Prostate gland (tissue), 2 donors: ENCODE measurements at regions not wholly inside any gene's neighbourhood (a gene's known extent, or its start where the extent isn't known, plus 50 kb on each side); places are given as distances from the start of the nearest gene placed in this dataset.
"Not testable (repeated sequence)": the region's sequence is repeated elsewhere in the genome, so short reads cannot be mapped to it uniquely, and the experiment has no call there.

Source experiments
- DNase-seq: peaks from one replicate; pipeline ENCODE4 v3.0.0-alpha.2; 2019; ENCODE audit warnings: low spot score
- H3K27ac ChIP-seq, 2 donors: fragments of 200-600 bp; sonication (generic); 2 replicates each; pipeline ENCODE4 v1.5.1; 2017 to 2019
- H3K27me3 ChIP-seq: fragments of 200-600 bp; sonication (generic); replicated peaks from 2 replicates; pipeline ENCODE4 v1.5.1; 2019; ENCODE audit not compliant: insufficient read depth
- H3K36me3 ChIP-seq, 2 donors: fragments of 200-600 bp; sonication (generic); 1 replicate in 1 of 2; 2 replicates in 1 of 2; pipeline versions ENCODE4 v1.5.1 to v1.8.1; 2017 to 2019
- H3K4me1 ChIP-seq: fragments of 200-600 bp; sonication (generic); replicated peaks from 2 replicates; pipeline ENCODE4 v1.5.1; 2019
- H3K4me3 ChIP-seq, 2 donors: fragments of 200-600 bp; sonication (generic); 2 replicates each; pipeline ENCODE4 v1.5.1; 2017 to 2019
- H3K9me3 ChIP-seq: fragments of 200-600 bp; sonication (generic); 2 replicates; pipeline ENCODE4 v1.5.1; 2017
- CTCF ChIP-seq, 4 experiments: fragments of 200-600 bp in 2 of 4; fragments of 450-650 bp in 2 of 4; sonication (generic) in 2 of 4; IDR thresholded peaks; 1 replicate in 3 of 4; 2 replicates in 1 of 4; pipeline ENCODE4 v1.5.1; 2016 to 2019; ENCODE audit warnings: antibody characterized with exemption in 4 of 4, mild to moderate bottlenecking in 2 of 4, moderate library complexity in 2 of 4
- POLR2A ChIP-seq: fragments of 450-650 bp; IDR thresholded peaks from one replicate; pipeline ENCODE4 v1.6.1; 2016; ENCODE audit warnings: antibody characterized with exemption, mild to moderate bottlenecking
- POLR2AphosphoS5 ChIP-seq: sonication (generic); formaldehyde crosslinking; IDR thresholded peaks from one replicate; pipeline ENCODE4 v1.6.1; 2017; ENCODE audit warnings: antibody characterized with exemption
- WGBS: methylation state at CpG from one replicate; pipeline ENCODE4 v1.1.5; 2018; 5-methylcytosine and 5-hydroxymethylcytosine counted together
- intact Hi-C: fragments of 100-400 bp; cut with DNase I; formaldehyde crosslinking; loops from one replicate; pipeline ENCODE4 v1.14.2; 2022

GRCh38 chr14:22177870-22178269 lies 411.2 kb downstream of the DAD1 start:
- Histone ChIP-seq H3K9me3 (no peaks in the 10 kb centered on the region), H3K4me3 (no peak overlapping the region), H3K4me1 (no peaks in the 10 kb centered on the region), H3K27ac (no peak overlapping the region), H3K36me3 (no peaks in the 10 kb centered on the region), H3K27me3 (no peaks in the 10 kb centered on the region)
- WGBS: 77% methylated on average over 4 of the region's 4 CpGs
- TF ChIP-seq CTCF (IDR thresholded peaks at IDR 0.05) (no peak), POLR2A (no peak), POLR2AphosphoS5 (no peak)
- DNase-seq: no peak
- intact Hi-C loops: no loop called here

DNA sequence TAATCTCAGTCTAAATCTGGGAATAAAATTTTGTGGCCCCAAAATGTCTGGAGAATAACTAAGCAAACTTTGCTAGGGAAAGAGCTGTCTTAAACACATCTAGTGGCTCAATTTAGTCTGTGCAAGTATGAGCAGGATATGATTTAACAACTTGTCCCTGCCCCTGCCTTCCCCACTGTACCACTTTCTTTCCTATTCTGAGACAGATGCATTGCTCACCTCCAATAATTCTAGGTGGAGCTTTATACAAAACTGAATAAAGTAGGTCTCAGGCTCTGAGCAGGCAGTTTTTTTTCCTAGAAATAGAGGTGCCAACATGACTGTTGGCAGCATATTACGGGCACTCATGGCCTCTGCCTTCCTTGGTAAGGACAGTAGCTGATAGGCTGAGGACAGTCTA lies 412.1 kb downstream of the DAD1 start:
- TF ChIP-seq CTCF (IDR thresholded peaks at IDR 0.05) (no peak), POLR2AphosphoS5 (no peak), POLR2A (no peak)
- no peaks in the 10 kb centered on the region for H3K4me1 ChIP-seq
- no peaks in the 10 kb centered on the region for H3K36me3 ChIP-seq
- H3K9me3 ChIP-seq: no peaks in the 10 kb centered on the region
- intact Hi-C loops: no loop called here
- 45% methylated on average over 1 of the region's 1 CpG for WGBS
- no peaks in the 10 kb centered on the region for H3K27me3 ChIP-seq
- no peak overlapping the region for H3K27ac ChIP-seq
- no peak overlapping the region for H3K4me3 ChIP-seq
- DNase-seq: no peak

GRCh38 chr14:22175278-22175558 lies 413.8 kb downstream of the DAD1 start:
- H3K27me3 ChIP-seq, H3K4me1 ChIP-seq, DNase-seq, intact Hi-C loops, H3K4me3 ChIP-seq, H3K27ac ChIP-seq, H3K36me3 ChIP-seq, H3K9me3 ChIP-seq: not testable (repeated sequence)
- 62% methylated on average over 1 of the region's 1 CpG for WGBS

- Histone ChIP-seq H3K36me3 (no peaks in the 10 kb centered on the region), H3K27me3 (no peaks in the 10 kb centered on the region), H3K9me3 (no peaks in the 10 kb centered on the region), H3K4me1 (no peaks in the 10 kb centered on the region), H3K4me3 (no peak overlapping the region), H3K27ac (no peak overlapping the region)
- no peak for TF ChIP-seq CTCF (IDR thresholded peaks at IDR 0.05)
- TF ChIP-seq POLR2AphosphoS5: no peak
- no peak for TF ChIP-seq POLR2A
- intact Hi-C loops: no loop called here
- DNase-seq: no peak
- WGBS: 76% methylated on average over 8 of the region's 8 CpGs
Observed at GRCh38 chr14:22174412-22175277, 414.4 kb downstream of the DAD1 start.

DNA sequence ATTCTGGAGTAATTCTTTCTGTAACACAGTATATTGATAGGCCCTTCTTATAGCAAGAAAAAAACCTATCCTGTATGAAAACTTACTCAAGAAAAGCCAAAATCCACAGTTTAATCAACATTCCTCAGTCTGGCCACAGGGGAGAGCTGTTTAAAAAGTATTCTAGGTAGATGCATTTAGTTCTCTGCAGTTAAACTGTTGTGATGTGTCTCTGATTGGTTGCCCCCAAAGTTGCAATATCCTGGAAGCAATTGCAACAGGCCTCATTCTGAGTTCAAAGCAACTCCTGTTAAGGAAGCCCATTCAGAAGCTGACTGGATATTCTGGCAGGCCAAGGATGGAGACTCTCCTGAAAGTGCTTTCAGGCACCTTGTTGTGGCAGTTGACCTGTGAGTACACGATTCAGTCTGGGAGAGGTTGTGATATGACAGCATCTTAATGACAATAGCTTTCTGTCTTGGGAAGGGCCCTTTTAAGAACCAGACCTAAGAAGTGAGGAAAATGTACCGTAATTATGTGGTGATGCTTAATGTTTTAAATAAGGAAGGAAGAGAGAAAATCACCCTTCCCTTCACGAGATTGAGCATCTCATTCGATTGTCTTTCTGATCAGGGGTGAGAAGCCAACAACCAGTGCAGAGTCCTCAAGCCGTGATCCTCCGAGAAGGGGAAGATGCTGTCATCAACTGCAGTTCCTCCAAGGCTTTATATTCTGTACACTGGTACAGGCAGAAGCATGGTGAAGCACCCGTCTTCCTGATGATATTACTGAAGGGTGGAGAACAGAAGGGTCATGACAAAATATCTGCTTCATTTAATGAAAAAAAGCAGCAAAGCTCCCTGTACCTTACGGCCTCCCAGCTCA lies 420.7 kb downstream of the DAD1 start:
- Histone ChIP-seq H3K36me3 (no peaks in the 10 kb centered on the region), H3K27ac (no peak overlapping the region), H3K9me3 (no peaks in the 10 kb centered on the region), H3K4me3 (no peak overlapping the region), H3K27me3 (no peaks in the 10 kb centered on the region), H3K4me1 (no peaks in the 10 kb centered on the region)
- intact Hi-C loops: no loop called here
- WGBS: 86% methylated on average over 8 of the region's 8 CpGs
- no peak for TF ChIP-seq POLR2A
- no peak for TF ChIP-seq POLR2AphosphoS5
- TF ChIP-seq CTCF (IDR thresholded peaks at IDR 0.05): no peak
- no peak for DNase-seq
